Stimulated activated CD4-positive, alpha-beta T cell treated with anti-CD3 and anti-CD28 coated beads, Interleukin-1b, Interleukin-23, amount 100 ng/mL, for 24 hours (primary cell): ENCODE measurements at regions not wholly inside any gene's neighbourhood (a gene's known extent, or its start where the extent isn't known, plus 50 kb on each side); places are given as distances from the start of the nearest gene placed in this dataset.
"Not testable (repeated sequence)": the region's sequence is repeated elsewhere in the genome, so short reads cannot be mapped to it uniquely, and the experiment has no call there.

Source experiments
- DNase-seq, 4 experiments: peaks; one replicate each; pipeline ENCODE4 v3.0.0-alpha.2; 2020; ENCODE audit warnings: low read depth in 4 of 4, low spot score in 1 of 4

DNA sequence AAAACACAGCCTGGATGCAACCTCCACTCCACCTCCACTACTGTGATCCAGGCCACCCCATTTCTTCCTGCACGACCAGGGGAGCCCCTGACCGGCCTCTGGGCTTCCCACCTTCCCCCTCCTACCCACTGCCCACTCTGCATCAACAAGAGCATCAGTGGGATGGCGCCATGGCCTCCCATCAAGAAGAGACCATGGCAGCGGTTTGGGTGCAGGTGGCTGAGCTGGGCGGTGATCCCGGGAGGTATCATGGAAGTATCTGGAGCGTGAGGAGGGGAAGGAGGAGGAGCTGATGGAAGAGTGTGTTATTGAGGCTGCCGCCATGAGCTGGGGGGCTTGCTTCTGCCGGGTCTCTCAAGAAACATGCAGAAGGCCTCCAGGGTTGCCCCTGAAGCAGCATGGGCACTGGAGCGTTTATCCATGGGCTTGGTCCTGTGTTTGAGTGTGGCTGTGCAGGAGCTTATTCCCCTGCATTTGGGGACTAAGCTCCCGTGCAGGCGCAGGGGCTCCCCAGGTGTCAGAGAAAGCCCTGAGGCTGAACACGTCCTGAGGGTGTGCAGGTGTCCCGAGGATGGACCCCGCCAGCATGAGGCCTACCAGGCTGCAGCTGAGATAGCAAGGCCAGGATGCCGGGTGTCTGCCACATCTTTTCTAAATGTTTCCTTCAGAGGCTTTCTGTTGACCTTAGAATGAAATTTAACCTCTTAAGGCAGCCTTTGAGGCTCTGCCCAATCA lies 99.2 kb upstream of the PCBD1 start:
- DNase-seq: no peak

DNA sequence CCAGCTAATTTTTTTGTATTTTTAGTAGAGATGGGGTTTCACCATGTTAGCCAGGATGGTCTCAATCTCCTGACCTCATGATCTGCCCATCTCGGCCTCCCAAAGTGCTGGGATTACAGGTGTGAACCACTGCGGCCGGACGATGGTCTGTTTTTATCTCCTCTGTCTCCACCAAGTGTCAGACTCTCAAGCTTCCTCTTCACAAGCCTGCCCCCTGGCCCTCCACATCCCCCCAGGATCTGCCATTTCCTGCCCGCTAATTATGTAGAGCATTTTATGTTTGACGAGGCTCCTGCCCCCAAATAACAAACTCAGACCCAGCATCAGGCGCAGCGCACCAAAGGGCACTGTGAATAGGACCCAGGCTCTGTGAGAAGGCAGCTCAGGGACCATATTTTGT lies 101.8 kb upstream of the PCBD1 start:
- DNase-seq: not testable (repeated sequence)

DNA sequence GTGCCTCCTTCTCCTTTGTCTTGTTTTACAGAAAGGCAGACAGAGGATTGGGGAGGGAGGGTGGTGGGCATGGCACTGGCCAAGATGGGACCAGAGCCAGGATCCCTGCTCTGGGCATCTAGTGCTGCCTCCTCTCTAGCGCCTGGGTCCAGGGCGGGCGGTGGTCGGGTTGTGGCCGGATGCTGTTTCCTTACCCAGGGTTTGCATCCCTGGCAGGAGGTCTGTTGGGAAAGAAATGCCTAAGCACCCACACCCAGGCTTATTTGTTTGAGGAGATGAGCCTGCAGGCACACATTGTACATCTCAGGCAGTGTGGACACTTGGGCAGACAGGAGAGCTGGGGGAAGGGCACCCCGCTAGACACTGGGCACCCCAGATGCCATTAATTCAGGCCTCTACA lies 102.3 kb upstream of the PCBD1 start:
- no peak for DNase-seq

DNA sequence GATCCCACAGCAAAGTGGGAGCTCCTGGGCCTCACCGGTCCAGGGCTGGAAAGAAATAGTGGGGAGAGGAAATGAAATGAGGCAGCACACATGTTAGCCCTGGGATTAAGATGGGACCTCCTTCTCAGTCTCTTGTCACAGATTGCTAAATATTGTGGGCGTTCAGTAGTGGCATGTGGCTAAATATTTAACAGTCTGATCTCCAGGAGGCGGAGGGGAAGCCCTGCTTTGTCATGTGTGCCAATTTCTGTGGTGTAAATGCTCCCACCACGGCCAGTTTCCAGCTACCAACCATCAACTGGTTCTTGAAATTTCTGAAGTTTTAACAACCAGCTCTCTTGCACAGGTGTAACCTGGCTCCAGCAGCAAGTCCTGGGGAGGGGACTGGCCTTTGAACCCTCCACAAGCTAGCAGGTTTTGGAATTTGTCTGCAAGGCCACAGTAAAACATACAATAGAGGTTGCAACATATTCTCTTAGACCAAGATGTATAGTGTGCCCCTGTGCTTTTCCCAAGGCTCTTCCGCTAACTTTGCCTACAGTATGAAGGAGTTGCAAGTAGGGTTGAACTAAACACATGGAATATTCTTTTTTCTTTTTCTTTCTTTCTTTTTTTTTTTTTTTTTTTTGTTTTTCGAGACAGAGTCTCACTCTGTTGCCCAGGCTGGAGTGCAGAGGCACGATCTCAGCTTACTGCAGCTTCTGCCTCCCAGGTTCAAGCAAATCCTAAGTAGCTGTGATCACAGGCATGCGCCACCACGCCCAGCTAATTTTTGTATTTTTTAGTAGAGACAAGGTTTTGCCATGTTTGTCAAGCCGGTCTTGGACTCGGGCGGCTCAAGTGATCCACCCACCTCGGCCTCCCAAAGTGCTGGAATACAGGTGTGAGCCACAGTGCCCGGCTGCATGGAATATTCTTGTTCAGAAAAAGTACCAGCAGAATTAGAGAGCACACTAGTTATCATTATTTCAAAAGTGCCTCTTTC lies 103.1 kb upstream of the PCBD1 start:
- DNase-seq: no peak

DNA sequence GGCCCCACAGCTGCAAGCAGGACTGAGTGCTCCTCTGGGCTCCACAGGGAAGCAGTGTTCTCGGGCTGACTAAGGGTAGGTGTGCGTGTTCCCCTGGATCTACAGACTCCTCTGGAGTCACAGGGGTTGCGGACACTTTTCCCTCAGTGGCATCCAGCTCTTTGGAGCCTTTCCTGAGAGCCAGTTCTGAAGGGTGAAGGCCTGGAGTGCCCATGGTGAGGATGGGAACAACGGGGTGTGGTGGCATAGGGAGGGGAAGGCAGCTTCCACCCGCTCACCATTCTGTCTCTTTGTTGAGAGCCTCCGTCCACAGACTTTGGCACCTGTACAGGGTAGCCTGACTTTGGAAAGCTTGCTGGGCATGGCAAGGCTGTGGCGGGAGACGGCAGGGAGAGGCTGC lies 104.1 kb upstream of the PCBD1 start:
- DNase-seq: no peak

DNA sequence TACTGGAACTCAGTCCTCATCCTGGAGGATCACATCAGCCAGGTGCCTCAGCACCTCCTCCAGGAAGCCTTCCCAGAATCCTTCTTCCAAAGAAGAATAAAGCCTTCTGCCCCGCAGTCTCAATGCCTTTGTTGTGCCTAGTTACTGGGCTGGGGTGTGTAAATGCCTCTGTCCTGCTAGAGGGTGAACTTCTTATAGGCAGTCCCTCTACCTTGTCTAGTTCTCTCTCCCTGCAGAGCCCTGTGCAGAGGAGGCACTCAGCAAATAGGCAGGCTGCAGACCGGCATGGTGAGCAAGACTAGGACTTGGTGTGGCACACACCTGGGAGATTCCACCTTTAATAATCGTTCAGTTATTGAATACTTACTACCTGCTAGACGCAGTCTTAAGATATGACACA lies 104.7 kb upstream of the PCBD1 start:
- no peak for DNase-seq

DNA sequence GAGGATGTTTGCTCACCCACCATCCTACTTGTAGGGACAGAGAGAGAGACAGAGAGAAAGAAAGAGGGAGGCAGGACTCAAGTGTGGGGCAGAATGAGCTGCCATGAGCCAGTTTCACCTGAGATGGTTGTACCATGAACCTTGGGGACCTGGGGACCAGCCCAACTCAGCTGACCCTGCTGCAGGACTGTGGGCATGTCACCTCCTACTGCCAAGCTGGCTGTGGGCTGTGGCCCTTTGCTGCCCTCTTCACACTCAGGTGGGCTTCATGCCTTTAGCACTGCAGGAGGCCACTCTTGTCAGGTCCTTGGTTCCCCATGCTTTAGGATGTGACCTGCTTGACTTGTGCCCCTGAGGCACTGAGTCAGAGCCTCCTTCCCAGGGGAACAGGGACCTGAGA lies 108.2 kb upstream of the PCBD1 start:
- no peak for DNase-seq

DNA sequence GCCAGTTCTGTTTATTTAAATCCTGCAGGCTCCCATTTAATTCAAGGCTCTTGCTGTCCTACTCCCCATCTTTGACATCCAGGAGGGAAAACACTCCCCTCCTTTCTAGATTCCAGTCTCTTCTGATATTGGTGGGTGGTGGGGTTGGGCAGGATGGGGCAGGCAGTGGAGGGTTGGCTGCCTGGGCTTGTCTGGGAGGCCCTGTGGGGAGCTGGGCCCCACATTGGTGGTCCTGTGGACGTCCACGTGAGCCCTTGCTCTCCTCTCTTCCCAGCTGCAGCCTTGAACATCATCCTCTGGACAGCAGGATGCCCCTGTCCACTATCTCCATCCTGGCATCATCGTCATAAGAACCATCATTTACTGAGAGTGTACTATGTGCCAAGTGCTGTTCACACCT lies 108.9 kb upstream of the PCBD1 start:
- DNase-seq: no peak

DNA sequence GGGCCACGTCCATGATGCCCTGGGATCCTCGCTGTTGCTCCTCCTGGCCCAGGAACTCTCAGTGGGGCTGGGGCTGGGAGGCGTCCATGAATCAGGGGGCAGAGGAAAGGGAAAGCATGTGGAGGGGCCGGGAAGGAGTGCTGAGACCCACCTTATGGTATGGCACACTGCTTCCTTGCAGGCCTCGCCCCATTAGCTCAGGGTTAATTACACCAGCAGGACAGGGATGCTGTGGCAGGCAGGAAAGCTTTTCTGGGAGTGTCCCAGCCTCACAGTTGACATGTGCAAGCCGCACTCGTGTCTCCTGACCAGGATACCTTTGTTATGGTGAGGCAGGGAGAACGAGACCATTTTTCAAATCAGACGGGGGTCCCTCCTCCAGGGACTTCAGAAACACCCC lies 109.7 kb upstream of the PCBD1 start:
- no peak for DNase-seq

DNA sequence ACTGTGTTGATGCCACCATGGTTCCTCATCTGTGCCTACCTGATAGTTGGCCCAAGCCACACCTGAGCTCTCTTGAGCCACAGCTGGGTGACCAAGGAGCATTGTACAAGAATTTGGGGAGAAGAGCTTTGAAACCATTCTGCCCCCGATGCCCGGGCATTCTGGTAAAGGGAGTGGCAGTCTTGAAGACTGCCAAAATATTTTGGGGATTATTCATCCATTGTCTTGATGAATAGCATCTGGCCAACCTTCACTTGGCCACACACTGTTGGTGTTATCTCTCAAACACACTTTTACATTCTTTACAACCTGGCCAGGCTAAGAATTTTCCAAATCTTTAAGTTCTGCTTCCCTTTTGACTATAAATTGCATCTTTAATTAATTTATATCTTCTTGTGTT lies 113.1 kb upstream of the PCBD1 start:
- no peak for DNase-seq

DNA sequence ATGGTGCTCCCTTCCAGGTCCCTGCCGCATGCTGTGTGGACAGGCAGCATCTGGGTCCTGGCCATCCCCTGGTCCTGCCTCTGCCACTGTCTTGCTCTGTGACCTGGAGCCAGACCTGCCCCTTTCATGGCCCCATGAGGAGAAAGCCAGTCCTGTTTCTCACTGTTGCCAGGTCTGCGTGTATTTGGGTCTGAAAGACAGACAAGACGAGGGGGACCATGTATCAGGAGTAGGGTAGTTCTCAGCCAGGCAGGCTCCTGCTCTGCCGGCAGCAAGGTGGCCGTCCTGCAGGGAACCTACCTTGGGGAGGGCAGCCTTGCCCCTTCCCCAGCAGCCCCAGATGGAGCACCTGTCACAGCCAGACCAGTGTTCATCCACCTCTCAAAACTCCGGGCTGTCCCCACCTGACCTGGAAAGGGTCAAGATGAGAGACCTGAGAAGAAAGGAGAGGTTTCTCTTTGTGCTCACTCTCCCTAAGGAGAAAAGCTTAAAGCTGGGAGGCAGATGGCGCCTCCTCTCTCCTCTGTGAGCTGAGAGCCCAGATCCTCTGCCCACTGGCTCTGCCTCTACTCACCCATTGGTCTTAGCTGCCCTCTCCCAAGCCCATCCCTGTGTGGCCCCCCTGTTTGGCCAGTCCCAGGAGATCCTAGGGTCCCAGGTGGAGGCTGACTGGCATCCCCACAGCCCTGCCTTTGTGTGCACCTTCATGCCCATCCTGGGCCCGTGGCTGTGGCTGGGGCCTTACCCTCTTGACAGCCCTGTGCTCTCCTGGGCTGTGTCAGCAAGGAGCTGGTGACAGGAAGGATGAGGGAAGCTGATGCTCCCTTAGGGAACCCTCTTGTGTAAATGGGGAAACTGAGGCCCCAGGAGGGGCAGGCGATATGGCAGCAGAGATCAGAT lies 116.1 kb upstream of the PCBD1 start:
- DNase-seq: no peak

DNA sequence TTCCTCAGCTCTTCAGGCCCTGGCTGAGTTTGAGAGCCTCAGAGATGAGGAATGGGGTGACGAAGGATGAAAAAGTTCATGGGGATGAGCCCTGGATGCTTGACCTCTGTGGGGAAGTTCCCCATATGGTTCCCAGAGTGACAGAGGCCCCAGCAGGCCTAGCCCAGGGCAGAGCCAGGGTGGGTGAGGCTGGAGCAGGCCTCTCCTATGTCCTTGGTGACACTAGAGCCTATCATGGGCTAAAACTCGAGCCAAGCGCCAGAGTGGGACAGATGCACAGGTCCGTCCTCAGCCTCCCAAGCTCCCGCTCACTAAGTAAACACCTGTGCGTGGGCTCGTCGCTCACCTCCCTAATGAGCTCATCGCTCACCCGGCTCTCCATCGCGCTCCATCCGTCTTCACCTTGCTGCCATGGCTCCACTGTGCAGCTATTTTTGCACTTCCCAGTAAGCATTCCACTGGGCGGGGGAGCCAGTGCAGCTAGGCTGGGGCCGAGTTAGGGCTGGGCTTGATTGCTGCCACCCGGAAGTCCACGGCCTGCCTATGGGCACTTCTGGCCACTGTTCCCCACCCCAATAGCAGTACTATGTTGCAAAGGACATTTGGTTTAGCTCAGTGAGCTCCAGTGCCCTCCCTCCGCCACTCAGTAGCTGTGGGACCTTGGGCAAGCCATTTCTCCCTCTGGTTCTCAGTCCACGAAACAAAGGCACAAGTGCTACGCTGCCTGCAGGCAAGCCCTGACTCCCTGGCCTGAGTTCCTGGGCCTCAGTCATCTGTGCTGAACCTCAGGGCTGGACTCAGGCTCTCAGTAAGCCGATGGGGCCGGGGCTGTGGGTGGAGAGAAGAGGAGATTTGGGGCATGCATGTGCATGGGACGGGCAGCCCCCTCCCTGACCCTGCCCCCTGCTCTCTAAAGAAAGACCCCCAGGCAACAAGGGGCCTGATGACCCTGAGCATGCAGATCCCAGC lies 117.3 kb upstream of the PCBD1 start:
- no peak for DNase-seq

DNA sequence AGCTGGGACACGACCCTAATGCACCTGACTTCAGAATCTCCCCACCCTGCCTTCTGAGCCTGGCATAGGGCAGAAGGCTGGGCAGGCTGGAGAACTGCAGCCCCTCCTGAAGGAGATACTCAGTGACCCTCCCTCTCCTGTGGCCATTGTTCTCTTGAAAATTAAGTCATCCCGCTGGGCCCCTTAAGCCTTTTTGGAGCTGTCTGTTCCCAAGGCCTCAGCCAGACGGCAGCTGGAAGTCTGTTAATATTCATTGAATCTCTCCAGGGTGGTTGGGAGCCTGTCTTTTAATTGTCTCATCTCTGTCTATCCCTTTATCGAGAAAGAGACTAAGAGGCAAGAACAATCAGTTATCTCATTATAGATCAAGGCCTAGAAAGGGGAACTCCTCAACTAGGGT lies 118.1 kb upstream of the PCBD1 start:
- DNase-seq: no peak

DNA sequence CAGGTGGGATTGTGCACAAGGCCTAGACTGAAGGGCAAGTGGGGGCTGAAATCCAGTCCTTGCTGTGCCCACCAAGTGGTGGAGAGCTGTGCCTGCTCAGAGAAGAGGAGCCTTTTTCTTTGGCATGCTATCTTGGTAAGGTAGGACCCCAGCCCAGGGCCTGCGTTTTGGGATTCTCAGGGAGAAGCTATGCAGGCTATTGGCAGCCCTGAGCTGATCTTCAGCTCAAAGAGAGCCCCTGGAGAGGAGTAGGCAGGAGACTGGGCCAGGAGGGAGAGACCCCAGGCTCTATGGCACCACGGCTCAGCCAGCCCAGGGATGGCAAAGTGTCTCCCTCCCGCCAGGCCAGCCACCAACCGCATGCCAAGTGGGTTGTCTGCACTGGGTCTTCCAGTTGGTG lies 119.2 kb upstream of the PCBD1 start:
- DNase-seq: no peak

DNA sequence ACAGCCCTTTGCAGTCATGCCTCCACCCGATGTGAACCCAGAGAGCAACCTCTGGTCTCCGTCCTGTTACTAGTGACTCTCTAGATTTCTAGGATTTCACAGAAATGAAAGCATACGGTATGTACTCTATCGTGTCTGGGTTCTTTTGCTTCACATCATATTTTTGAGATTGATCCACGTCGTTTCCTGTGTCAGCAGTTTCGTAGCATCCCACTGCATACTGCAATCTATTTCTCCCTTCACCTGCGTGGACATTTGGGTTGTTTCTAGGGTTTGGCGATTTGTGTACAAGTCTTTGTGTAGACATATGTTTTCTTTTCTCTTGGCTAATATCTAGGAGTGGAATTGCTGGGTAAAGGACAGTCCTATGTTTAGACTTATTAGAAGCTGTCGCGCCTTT lies 119.8 kb upstream of the PCBD1 start:
- no peak for DNase-seq

DNA sequence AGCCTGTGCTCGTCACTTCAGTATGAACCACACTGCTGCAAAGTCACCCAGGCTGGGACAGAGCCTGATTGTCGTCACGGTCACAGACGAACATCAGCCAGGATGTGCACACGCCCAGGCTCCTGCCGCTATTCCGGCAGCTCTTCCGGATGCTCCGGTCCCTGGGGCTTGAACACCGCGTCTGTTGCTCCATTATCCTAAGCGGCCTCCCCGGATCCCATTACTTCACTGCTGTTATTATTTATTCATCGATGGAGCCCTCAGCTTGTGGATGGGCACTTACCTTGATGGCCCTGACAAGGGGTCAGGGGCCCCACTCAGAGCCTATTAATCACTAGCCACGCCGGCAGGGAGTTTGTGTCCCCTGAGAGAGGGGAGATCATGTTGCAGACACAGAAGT lies 120.8 kb upstream of the PCBD1 start:
- no peak for DNase-seq

DNA sequence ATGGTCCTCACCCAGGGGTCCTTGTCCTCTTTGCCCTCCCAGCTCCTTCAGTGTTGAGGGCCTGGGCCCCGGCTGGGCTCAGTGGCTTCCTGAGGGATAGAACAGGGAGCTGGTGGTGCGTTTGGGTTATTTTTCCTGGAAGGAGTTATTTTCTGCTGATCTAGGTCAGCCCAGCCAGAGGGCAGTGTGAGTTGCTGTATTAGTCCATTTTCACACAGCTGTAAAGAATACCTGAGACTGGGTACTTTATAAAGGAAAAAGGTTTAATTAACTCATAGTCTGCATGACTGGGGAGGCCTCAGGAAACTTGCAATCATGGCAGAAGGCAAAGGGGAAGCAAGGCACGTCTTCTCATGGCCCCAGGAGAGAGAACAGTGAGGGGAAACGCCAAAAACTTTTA lies 122.4 kb upstream of the PCBD1 start:
- no peak for DNase-seq

DNA sequence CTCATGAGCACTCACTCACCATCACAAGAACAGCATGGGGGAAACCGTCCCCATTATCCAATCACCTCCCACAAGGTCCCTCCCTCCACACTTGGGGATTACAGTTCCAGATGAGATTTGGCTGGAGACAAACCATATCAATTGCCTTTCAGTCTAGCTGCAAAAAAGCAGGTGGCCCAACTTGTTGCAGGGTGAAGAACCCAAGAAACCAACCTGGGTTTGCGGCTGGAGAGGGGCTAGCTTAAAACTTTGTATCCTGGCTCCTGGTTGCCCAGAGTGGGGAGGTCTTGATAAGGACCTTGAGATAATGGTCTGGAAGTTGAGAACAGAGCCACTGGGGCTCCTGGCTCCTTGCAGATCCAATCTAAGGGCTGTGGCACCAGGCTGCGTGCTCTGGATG lies 122.8 kb upstream of the PCBD1 start:
- no peak for DNase-seq

DNA sequence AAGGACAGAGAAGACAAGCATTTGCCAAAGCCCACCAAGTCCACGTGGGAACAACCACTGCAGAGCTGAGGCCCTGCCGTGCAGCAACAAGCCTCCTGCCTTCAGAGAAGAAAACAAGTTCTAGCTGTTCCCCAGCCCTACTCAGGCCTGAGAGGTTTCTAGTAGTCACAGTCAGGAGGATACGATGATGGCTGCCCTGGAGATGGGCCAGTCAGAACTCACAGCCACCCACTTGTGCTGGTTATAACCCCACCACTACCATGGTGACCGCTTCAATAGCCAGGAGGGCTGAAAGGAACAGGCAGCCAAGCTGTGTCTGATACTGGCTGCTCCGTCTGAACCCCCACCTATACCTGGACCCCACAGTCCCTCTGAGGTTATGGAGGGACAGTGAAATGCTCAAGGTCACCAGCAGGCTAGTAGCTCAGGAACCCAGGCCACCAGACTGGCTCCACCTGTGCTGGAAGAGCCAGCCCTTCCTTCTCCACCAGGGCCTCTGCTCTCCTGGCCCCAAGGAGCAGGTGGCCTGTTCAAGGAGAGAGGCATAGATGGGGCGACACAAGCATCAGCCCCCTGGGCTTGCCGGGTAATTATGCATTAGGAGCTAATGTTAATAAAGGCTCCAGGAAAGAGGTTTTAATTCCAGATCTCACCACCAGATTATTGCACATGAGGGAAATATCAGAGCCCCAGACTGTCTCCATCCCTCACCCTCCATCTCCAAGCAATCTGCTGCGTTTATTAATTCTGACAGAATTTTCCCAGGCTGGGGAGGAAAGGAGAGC lies 125.8 kb upstream of the PCBD1 start:
- DNase-seq: no peak

DNA sequence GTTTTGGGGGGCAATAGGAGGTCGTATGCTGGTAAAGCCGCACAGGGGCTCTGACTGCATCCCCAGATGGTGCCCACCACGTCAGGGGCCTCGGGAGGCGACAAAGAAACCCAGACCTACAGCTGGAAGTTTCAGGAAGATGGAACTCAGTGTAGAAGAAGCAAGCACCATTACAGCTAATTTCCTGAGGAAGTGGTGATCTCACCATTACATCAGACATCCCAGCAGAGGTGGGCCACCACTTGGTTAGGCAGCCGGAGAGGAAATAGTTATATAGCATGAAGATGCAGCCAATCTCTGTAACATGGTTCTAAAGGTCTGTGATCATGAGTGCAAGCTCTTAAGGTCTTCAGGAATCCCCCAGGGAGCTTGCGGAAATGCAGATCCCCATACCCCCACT lies 127.3 kb upstream of the PCBD1 start:
- no peak for DNase-seq
